GM12878 (cell line): ENCODE measurements at regions not wholly inside any gene's neighbourhood (a gene's known extent, or its start where the extent isn't known, plus 50 kb on each side); places are given as distances from the start of the nearest gene placed in this dataset.

ENCODE experiments used
- ATAC-seq: fragments of 200-7000 bp; cut with Tn5 transposase; 3 replicates; pipeline ENCODE4 v1.9.1; 2020; ENCODE audit warnings: mild to moderate bottlenecking, moderate library complexity
- BruUV-seq: library from RNA; stranded (reverse); fragments of 400-500 nt; replicated peaks from 2 replicates; lab custom pipeline; 2021; lab: Mats Ljungman, UMichigan
- CTCF ChIA-PET: fragments of 300-600 bp; sonication (Branson Sonifier 250); formaldehyde crosslinking; extraction: SDS; loops from one replicate; lab custom pipeline; 2021; ENCODE audit warnings: inconsistent platforms; lab: Yijun Ruan, JAX
- POLR2A ChIA-PET: fragments of 350-600 bp; formaldehyde crosslinking; extraction: SDS; loops from one replicate; lab custom pipeline; 2021; ENCODE audit warnings: inconsistent platforms; lab: Charles Lee
- RAD21 ChIA-PET: fragments of 300-600 bp; sonication (Branson Sonifier 250); formaldehyde crosslinking; loops from one replicate; lab custom pipeline; 2023; ENCODE audit warnings: antibody characterized with exemption; ENCODE audit not compliant: unreplicated experiment; lab: Charles Lee
- SMC1A ChIA-PET: fragments of 300-600 bp; sonication (Branson Sonifier 250); formaldehyde crosslinking; loops from one replicate; lab custom pipeline; 2023; ENCODE audit not compliant: unreplicated experiment, uncharacterized antibody; lab: Charles Lee
- DNase-seq: peaks from one replicate; pipeline ENCODE4 v3.0.0-alpha.2; 2011; ENCODE audit warnings: low read depth, low spot score
- FAIRE-seq: peaks from 3 replicates; lab custom pipeline; 2011; peaks lifted over from hg19 to GRCh38; lab: Jason Lieb, UNC
- H2AFZ ChIP-seq: 2 replicates; pipeline ENCODE4 v1.6.0; 2011; ENCODE audit warnings: low read depth, low read length, control low read depth; ENCODE audit not compliant: control insufficient read depth
- H3K27ac ChIP-seq: 2 replicates; pipeline ENCODE4 v1.5.1; 2011; ENCODE audit warnings: control low read depth; ENCODE audit not compliant: control insufficient read depth, insufficient read depth
- H3K27me3 ChIP-seq, 2 experiments: replicated peaks in 1 of 2; 2 replicates each; pipeline versions ENCODE4 v1.6.0 to v1.6.1; 2011; ENCODE audit warnings: low read length in 1 of 2; ENCODE audit not compliant: control insufficient read depth in 2 of 2, insufficient read depth in 2 of 2
- H3K36me3 ChIP-seq, 2 experiments: 2 replicates each; pipeline ENCODE4 v1.5.1; 2011; ENCODE audit warnings: low read length in 1 of 2; ENCODE audit not compliant: control insufficient read depth in 2 of 2, insufficient read depth in 2 of 2
- H3K4me1 ChIP-seq: 2 replicates; pipeline ENCODE4 v1.6.1; 2011; ENCODE audit warnings: mild to moderate bottlenecking, low read length, moderate library complexity, mixed read lengths; ENCODE audit not compliant: control insufficient read depth, insufficient read depth
- H3K4me2 ChIP-seq: 2 replicates; pipeline ENCODE4 v1.6.0; 2011; ENCODE audit warnings: control low read depth; ENCODE audit not compliant: control insufficient read depth, insufficient read depth
- H3K4me3 ChIP-seq: fragments of 200-600 bp; sonication (generic); 2 replicates; pipeline ENCODE4 v1.5.1; 2016
- H3K79me2 ChIP-seq: 2 replicates; pipeline ENCODE4 v1.6.0; 2011; ENCODE audit warnings: low read length; ENCODE audit not compliant: control insufficient read depth, insufficient read depth
- H3K9ac ChIP-seq: 2 replicates; pipeline ENCODE4 v1.8.0; 2011; ENCODE audit warnings: low read length, control low read depth, mixed read lengths; ENCODE audit not compliant: control insufficient read depth, insufficient read depth
- H3K9me3 ChIP-seq: replicated peaks from 3 replicates; pipeline ENCODE4 v1.5.1; 2011; ENCODE audit warnings: mild to moderate bottlenecking, low read length; ENCODE audit not compliant: control insufficient read depth, insufficient read depth
- H4K20me1 ChIP-seq: 2 replicates; pipeline ENCODE4 v1.6.0; 2011; ENCODE audit not compliant: control insufficient read depth, insufficient read depth
- ATF2 ChIP-seq: IDR thresholded peaks from 2 replicates; pipeline ENCODE4 v1.6.1; 2012; ENCODE audit warnings: low read length, inconsistent platforms
- CHD2 ChIP-seq: IDR thresholded peaks from 2 replicates; pipeline ENCODE4 v1.6.1; 2011; ENCODE audit warnings: low read depth, low read length, improper control_type of control experiment, borderline replicate concordance
- GATAD2B ChIP-seq: fragments of 450-650 bp; conservative IDR thresholded peaks from 2 replicates; pipeline ENCODE4 v1.6.1; 2017; ENCODE audit warnings: low read depth, mild to moderate bottlenecking, moderate library complexity
- KLF5 ChIP-seq: fragments of 450-650 bp; IDR thresholded peaks from 2 replicates; pipeline ENCODE4 v1.6.1; 2014; ENCODE audit warnings: mild to moderate bottlenecking; ENCODE audit not compliant: partially characterized antibody
- MTA2 ChIP-seq: fragments of 450-650 bp; IDR thresholded peaks from 2 replicates; pipeline ENCODE4 v1.6.1; 2016; ENCODE audit warnings: low read depth, mild to moderate bottlenecking, moderate library complexity
- MXI1 ChIP-seq: fragments of 150-350 bp; IDR thresholded peaks from 2 replicates; pipeline ENCODE4 v1.6.1; 2011; ENCODE audit warnings: low read depth, mild to moderate bottlenecking, inconsistent platforms, low read length, improper control_type of control experiment
- SIX5 ChIP-seq: IDR thresholded peaks from 2 replicates; pipeline ENCODE4 v1.6.1; 2011; ENCODE audit warnings: mild to moderate bottlenecking, low read depth, low read length, moderate library complexity; ENCODE audit not compliant: severe bottlenecking
- SPI1 ChIP-seq: IDR thresholded peaks from 2 replicates; pipeline ENCODE4 v1.6.1; 2011; ENCODE audit warnings: low read depth, mild to moderate bottlenecking, low read length, moderate library complexity, borderline replicate concordance; ENCODE audit not compliant: insufficient read depth
- SUZ12 ChIP-seq: fragments of 200-600 bp; sonication (generic); IDR thresholded peaks from one replicate; pipeline ENCODE4 v1.6.1; 2018; ENCODE audit warnings: antibody characterized with exemption, mild to moderate bottlenecking; ENCODE audit not compliant: unreplicated experiment
- USF1 ChIP-seq: IDR thresholded peaks from 2 replicates; pipeline ENCODE4 v1.6.1; 2011; ENCODE audit warnings: borderline replicate concordance, low read depth, mild to moderate bottlenecking, moderate library complexity, mixed read lengths, low read length; ENCODE audit not compliant: insufficient read depth; ENCODE audit errors: extremely low read length
- ZNF207 ChIP-seq: fragments of 450-650 bp; IDR thresholded peaks from 2 replicates; pipeline ENCODE4 v1.6.1; 2014; ENCODE audit warnings: antibody characterized with exemption, mild to moderate bottlenecking, borderline replicate concordance
- WGBS: methylation state at CpG from one replicate; pipeline ENCODE4 v1.1.6; 2016; ENCODE audit warnings: low lambda C conversion rate; ENCODE audit not compliant: insufficient replicate concordance, insufficient coverage; ENCODE audit errors: missing lambda C conversion rate; 5-methylcytosine and 5-hydroxymethylcytosine counted together
- in situ Hi-C: fragments of 300-500 bp; cut with MboI; formaldehyde crosslinking; loops from 9 replicates; pipeline ENCODE4 v1.14.3; 2018; ENCODE audit warnings: mixed read lengths
- intact Hi-C: fragments of 100-400 bp; cut with micrococcal nuclease; formaldehyde crosslinking; loops from one replicate; pipeline ENCODE4 v1.14.2; 2022; ENCODE audit not compliant: unreplicated experiment
- TF ChIP-seq, protein P1 (sequence below): fragments of 150-350 bp; IDR thresholded peaks from 2 replicates; pipeline ENCODE4 v1.6.1; 2014; ENCODE audit warnings: mild to moderate bottlenecking, low read depth, low read length

DNA sequence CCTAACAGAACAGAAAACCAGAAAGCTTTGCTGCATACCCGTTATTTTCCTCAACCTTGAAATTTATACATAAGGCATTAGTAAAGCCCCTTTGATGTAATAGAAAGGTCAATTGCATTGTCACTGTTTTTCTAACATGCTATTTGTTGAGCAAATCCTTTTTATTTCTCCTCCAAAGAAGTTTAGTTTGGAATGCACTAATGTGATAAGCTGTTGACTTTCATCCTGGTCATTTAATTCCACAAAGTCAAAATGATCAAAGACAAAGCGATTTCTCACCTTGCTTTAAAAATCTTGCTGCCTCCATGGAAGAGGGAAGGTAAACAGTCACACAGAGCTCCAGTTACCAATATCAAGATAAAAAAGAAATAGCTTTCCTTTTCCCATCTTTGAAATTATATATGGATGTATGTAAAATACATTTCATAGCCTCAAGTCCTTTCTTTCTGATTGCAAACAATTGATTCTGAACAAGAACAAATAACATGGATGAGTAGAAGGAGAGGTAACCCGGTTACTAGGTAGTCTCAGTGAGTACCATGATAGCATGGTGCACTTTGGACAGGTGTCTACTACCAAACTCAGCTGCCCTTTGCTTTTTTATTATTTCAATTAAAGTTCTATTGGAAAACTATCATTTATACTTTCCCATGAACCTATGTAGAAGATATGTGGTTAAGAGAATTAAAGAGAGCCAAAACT lies 452.7 kb downstream of the STK39 start:
- FAIRE-seq = no peak
- Histone ChIP-seq H3K36me3 (no peaks in the 10 kb centered on the region), H3K27me3 (peaks cover 0 to 2% of the 10 kb centered on the region in 2 experiments; a peak in 1 of 4 replicates), H3K9me3 (no peaks in the 10 kb centered on the region), H3K4me3 (no peak overlapping the region), H4K20me1 (no peaks in the 10 kb centered on the region), H3K79me2 (no peaks in the 10 kb centered on the region), H3K4me2 (no peak overlapping the region), H2AFZ (no peak overlapping the region), H3K27ac (no peak overlapping the region), H3K4me1 (no peaks in the 10 kb centered on the region), H3K9ac (no peak overlapping the region)
- no peak for TF ChIP-seq ZNF207
- TF ChIP-seq, protein P1, sequence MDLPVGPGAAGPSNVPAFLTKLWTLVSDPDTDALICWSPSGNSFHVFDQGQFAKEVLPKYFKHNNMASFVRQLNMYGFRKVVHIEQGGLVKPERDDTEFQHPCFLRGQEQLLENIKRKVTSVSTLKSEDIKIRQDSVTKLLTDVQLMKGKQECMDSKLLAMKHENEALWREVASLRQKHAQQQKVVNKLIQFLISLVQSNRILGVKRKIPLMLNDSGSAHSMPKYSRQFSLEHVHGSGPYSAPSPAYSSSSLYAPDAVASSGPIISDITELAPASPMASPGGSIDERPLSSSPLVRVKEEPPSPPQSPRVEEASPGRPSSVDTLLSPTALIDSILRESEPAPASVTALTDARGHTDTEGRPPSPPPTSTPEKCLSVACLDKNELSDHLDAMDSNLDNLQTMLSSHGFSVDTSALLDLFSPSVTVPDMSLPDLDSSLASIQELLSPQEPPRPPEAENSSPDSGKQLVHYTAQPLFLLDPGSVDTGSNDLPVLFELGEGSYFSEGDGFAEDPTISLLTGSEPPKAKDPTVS = no peak
- ChIA-PET RAD21 (no interaction called here), SMC1A (no interaction called here), POLR2A (no interaction called here), CTCF (no interaction called here)
- in situ Hi-C loops = no loop called here
- no peak for DNase-seq
- ATAC-seq = no peak
- BruUV-seq = no TSS peak
- WGBS = 1% methylated on average over 3 of the region's 3 CpGs
- intact Hi-C loops = no loop called here

- Histone ChIP-seq H3K4me1 (no peaks in the 10 kb centered on the region), H3K27ac (no peak overlapping the region), H3K9ac (no peak overlapping the region), H3K4me3 (no peak overlapping the region), H3K9me3 (no peaks in the 10 kb centered on the region), H3K27me3 (peaks cover 0 to 2% of the 10 kb centered on the region in 2 experiments; a peak in 1 of 4 replicates), H3K79me2 (no peaks in the 10 kb centered on the region), H3K4me2 (no peak overlapping the region), H3K36me3 (no peaks in the 10 kb centered on the region), H2AFZ (no peak overlapping the region), H4K20me1 (no peaks in the 10 kb centered on the region)
- DNase-seq = no peak
- intact Hi-C loops (no loop called here), in situ Hi-C loops (no loop called here)
- SMC1A ChIA-PET = no interaction called here
- no peak for ATAC-seq
- RAD21 ChIA-PET = no interaction called here
- BruUV-seq = no TSS peak
- POLR2A ChIA-PET = no interaction called here
- FAIRE-seq = no peak
- WGBS = 58% methylated on average over 3 of the region's 3 CpGs
- CTCF ChIA-PET = no interaction called here
- TF ChIP-seq SPI1 (no peak), KLF5 (no peak), MTA2 (no peak), SUZ12 (no peak), CHD2 (no peak), ATF2 (no peak), USF1 (no peak), SIX5 (no peak), MXI1 (no peak), GATAD2B (no peak)
Measured at GRCh38 chr2:167793725-167794124, 453.7 kb downstream of the STK39 start.
